NCI-H2029 (cell line): ENCODE measurements at regions not wholly inside any gene's neighbourhood (a gene's known extent, or its start where the extent isn't known, plus 50 kb on each side); places are given as distances from the start of the nearest gene placed in this dataset.

Experiments used
- DNase-seq: peaks from one replicate; lab custom pipeline; 2025; lab: John Stamatoyannopoulos, UW

DNA sequence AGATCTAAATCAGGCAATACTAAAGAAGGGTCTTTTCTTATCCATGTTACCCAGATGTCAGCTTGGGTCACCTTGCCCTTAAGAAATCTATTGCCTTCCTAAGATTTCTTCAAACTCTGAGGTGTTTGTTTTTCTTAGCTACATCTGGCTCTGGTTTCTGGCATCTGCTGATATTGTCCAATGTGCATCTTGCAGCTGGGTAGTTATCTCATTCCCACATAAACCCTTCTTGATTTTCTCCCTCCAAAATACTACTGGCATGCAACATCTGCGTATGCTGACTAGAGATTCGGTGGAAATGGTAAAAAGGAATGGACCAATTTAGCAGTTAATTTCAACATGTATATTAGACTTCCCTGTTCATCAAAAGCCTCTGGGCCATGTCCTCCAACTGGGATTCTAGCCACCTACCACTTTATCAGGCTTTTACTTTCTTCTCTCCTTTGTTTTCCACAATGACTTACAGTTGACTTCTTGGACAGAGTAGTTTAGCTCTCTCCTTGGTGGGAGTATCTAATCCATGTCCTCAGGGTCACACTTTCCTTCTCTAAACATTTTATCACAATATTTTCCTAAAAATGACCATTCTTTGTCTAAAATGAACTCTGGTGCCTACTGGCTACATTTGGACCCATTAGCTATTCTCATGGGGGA lies 324.8 kb upstream of the FAR2 start:
- no peak for DNase-seq

DNA sequence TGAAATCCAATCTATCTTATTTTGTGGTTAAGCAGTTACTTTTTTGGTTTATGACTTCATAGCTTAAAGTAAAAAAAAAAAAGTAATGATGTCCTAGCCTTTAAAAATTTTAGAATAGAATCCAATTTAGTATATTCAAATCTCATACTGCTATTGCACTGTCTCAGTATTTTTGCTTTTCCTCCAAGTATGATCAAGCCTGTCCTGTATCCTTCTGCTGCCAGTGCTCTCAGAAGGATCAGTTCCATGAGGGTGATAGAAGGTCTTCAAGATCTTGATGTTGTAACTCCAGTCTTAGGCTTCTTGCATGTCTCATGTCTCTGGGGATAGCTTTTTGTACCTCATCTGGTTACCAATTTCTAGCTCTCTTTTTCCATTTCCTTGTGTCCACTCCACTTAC lies 324.2 kb upstream of the FAR2 start:
- DNase-seq = no peak

DNA sequence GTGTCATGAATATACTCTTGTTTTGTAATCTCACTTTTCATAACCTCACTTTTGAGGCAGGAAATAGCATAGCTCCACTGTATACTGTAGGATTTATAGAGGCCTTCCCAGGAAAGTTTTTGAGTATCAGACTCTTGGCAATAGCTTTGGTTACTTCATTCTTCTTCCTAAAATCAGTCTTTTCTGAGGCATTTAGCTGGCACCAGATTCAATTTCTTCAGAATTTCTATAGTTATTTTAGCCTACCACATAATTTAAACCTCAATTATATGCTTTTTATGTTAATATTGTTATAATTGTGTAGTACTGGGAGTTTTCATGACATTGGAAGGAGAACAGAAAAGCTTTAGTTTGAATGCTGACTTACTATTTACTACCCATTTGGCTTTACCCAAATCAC lies 322.3 kb upstream of the FAR2 start:
- DNase-seq = no peak

DNA sequence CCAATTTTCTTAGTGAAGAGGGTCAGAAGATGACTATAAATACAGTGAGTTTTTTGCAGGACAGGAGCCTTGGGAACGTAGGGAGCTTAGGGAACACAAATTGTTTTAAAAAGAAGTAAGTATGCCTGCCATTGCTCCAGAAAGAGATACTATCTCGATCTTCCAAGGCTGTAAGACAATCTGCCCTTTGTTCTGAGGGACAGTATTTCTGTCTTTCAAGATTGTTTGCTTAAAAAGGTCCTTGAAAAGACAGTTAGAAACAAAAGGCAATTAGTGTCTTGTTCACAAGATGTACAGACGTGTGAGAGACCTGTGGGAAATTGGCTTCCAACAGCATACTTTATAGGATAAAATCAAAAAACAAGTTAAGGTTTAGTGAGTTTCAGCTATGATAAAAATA lies 321.2 kb upstream of the FAR2 start:
- DNase-seq = no peak

GRCh38 chr12:28828318-28828717 lies 320.8 kb upstream of the FAR2 start:
- DNase-seq = no peak

DNA sequence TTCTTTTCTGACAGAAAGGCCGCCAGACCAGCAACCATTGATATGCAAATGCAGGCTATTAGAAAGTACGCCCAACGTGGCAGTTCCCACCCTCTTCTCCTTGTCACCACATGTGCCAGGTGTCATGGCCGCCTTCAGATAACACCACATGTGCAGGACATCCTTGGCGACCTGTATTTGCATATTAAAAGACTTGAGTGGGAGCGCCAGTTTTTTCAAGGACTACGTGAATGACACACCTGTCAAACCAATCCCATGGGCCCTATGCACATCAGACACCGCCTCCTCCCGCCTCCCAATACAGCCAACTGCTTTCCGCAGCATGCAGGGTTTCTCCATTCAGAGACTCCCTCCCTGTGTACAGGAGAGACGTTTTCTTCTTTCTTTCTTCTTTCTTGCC lies 318.6 kb upstream of the FAR2 start:
- DNase-seq = no peak

DNA sequence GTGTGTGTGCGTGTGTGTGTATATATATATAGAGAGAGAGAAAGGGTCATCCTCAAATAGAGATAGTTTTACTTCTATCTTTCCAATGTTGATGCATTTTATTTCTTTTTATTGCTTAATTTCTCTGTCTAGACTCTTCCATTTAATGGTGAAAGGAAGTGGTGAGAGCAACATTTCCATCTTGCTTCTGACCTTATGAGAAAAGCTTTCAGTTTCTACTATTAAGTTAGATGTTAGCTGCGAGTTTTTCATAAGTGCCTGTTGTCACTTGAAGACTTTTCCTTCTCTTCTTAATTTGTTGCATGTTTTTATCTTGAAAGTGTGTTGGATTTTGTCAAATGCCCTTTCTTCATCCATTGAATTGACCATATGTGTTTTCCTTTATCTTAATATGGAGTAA lies 304.4 kb upstream of the FAR2 start:
- DNase-seq = no peak

- no peak for DNase-seq
These were observed 297.3 kb upstream of the FAR2 start for GRCh38 chr12:28851781-28852180.

DNA sequence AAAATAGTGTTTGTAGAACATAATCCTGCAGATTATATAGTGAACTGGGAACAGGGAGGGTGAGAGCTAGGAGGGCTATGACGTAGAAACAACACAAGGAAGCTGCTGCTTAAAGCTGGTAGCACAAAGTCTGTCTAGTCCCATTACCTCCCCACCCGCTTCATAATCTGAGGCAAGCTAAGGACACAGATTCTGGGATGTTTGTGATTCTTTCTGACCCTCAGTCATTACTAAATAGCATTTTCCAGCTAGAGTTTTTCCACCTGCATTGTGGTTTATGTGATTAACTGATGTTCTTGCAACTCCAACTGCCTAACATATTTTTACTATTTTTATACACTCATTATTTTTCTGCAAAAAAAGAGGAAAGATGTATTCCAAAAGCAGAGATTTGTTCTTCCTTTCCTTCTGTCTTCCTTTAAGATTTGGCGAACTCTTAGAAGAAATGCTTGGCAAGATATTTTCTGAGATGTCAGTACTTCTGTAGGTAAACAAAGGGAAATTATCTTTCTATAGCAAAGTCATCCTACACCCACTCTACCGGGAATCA lies 293.2 kb upstream of the FAR2 start:
- no peak for DNase-seq

DNA sequence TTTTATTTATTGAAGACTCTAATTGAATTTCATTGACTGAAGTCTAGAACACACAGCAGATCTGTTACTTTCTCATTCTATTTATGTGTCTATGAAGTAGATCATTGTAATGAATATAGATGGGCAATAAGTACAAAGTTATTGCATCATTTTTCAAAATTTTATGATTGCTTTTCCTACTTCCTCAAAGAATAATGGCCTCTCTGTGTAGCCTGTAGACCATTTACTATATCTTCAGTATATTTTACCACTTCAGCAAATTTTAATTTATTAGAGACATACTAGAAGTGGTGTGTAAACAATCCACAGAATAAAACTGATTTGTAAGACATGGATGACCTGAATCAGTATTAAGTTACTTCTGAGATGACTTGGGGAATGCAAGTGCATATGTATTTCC lies 291.7 kb upstream of the FAR2 start:
- no peak for DNase-seq

GRCh38 chr12:28859551-28859950 lies 289.5 kb upstream of the FAR2 start:
- DNase-seq = no peak

GRCh38 chr12:28865776-28866175 lies 283.3 kb upstream of the FAR2 start:
- no peak for DNase-seq

GRCh38 chr12:28866296-28866695 lies 282.8 kb upstream of the FAR2 start:
- no peak for DNase-seq

DNA sequence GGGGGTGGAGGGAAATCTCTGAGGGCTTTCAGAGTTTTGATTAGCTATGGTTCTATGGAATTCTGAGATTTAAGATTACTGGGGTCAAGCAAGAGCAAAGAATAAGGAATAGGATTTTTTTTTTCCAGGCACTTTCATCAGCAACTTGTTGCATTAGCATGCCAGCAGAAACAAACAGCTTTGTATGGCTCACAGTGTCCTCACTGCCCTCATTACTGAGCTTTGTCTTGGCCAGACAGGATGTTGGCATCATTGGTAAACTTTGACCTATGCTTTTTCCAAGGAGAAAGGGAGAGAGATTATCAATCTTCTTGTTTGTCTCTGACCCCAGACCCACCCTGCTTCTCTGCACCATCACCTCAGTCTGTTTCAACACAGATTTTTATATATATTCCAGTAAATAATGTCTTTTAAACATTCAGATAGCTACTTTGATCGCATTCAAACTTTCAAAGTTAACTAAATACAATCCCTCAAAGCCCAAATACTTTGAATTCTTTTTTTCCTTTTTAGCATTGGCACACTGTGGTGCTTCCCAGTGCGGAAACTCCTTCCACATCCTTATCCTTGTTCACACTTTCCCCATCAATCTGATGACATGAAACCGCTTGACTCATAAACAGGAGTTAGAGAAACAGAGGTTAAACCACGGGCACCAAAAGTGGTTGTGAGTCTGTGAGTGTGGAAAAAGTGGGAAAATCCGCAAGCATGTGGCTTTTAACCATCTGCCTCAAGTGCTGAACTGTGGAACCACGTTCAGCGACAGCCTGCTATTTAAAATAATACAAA lies 282.2 kb upstream of the FAR2 start:
- no peak for DNase-seq

DNA sequence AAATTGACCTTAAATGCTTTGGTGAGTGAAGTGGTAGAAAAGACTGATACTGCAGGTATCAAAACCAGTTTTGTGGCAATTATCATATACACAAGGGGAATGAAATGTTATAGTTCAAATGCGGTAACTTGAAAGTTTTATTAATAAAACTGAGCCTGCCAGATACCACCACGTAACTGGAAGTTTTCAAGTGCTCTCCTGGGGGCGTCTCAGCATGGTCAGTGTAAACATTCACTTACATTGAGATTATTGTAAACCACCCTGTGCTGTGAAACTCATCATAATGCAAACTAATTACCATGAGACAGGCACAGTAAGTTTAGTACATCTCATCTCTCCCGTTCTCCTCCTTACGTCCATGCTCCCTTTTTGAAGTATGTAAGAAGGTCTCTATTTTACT lies 280.7 kb upstream of the FAR2 start:
- no peak for DNase-seq

GRCh38 chr12:28869197-28869596 lies 279.9 kb upstream of the FAR2 start:
- DNase-seq = no peak

DNA sequence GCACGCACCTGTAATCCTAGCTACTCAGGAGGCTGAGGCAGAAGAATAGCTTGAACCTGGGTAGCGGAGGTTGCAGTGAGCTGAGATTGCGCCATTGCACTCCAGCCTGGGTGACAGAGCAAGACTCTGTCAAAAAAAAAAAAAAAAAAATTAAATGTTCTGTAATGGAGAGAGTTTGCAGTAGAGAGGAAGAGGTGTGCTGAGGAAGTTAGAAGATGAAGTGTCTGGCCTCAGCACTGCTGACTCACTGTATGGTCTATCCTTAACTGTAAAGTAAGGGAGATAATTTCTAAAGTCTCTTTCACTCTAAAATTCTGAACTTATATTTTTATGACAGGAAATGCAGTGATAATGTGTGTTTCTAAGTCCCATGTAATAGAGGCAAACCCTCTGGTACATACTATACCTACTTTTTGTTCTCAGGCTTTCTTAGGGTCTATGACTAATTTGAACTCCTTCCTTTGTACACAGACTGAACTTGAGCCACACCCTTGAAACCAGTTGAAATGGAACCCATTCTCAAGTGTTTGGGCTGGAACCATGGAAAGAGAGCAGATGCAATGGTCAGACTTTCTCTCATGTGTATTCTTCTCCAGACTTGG lies 278.1 kb upstream of the FAR2 start:
- no peak for DNase-seq

GRCh38 chr12:28872654-28873268 lies 276.3 kb upstream of the FAR2 start:
- peak; percentile 31 for DNase-seq

DNA sequence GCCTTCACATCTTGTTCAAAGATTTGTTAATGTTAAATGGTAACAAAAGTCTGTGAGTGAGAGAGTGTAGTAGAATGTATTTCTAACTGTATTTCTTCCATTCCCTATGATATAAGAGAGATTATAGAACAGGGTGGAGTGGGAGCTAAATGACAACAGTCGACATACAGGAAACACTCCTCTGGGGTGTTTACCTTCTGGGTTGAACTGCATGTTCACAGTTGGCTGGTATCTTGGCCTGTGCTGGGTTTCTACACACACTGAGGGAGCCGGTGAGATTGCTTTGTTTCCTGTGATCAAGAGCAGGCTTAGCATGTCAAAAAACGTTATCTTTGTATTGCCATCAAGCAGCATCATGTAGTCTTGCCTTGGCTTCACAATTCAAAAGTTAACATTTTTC lies 274.3 kb upstream of the FAR2 start:
- no peak for DNase-seq

DNA sequence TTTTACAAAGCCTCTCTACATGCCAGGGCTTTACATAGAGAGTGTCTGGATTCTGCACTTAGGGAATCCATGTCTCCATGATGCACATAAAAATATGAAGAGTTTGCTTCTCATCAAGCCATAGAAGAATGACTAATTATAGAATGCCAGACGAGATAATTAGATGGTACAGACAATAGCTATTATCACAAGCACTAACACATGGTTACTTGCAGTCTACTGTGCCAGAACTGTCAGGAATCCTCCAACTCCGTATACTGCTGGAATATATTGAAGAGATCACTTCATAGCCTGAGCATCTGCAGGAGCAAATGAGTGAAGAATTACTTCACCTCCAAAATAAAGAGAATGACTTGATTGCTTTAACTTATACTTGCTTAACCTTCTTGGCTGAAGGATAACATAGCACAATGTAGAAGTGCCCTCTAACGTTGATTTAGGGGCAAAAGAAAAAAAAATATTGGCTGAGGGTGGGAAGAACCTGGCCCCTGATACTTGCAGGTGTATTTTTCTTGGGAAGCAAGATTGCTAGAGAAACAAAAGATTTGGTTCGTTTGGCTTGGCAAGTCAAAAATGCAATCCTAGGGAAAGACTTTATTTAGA lies 272.8 kb upstream of the FAR2 start:
- DNase-seq = no peak

DNA sequence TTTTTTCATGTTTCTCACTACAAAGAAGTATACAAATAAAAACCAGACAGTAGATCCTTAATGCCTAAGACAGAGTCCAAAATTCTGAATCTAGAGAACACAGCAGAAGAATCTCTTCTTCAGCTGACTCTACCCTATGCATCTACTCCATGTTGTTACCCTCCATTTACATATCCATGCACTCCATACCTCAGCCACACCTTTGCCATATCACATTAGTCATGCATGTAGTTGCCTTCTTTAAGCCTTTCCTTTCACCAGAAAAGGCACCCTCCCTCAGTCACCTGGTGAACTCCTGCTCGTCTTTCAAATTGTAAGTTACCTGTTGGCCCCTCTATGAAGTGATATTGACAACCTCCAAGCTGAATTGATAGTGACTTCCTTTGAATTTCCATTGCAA lies 271.2 kb upstream of the FAR2 start:
- no peak for DNase-seq

GRCh38 chr12:28878629-28879028 lies 270.4 kb upstream of the FAR2 start:
- DNase-seq = no peak
